SK-N-SH (cell line): ENCODE measurements at regions not wholly inside any gene's neighbourhood (a gene's known extent, or its start where the extent isn't known, plus 50 kb on each side); places are given as distances from the start of the nearest gene placed in this dataset.

Experiments used
- CTCF ChIA-PET: fragments of 300-600, 350-600 bp; formaldehyde crosslinking; extraction: SDS; loops from one replicate; lab custom pipeline; 2021; lab: Yijun Ruan, JAX
- POLR2A ChIA-PET: fragments of 350-600 bp; sonication (Branson Sonifier 250); formaldehyde crosslinking; extraction: SDS; loops from one replicate; lab custom pipeline; 2020; ENCODE audit warnings: antibody characterized with exemption, inconsistent platforms; lab: Yijun Ruan, JAX
- DNase-seq: peaks from one replicate; pipeline ENCODE4 v3.0.0; 2012
- H2AFZ ChIP-seq: fragments of 200-600 bp; sonication (generic); 2 replicates; pipeline ENCODE4 v1.8.1; 2016; ENCODE audit warnings: antibody characterized with exemption, mild to moderate bottlenecking, low read depth
- H3F3A ChIP-seq: fragments of 200-600 bp; sonication (generic); replicated peaks from 2 replicates; pipeline ENCODE3; 2016; ENCODE audit warnings: antibody characterized with exemption, mild to moderate bottlenecking; ENCODE audit not compliant: insufficient read depth
- H3K27ac ChIP-seq, 2 experiments: fragments of 200-500 bp in 1 of 2; fragments of 200-600 bp in 1 of 2; sonication (Bioruptor generic) in 1 of 2; sonication (generic), shearing (Covaris generic) in 1 of 2; 2 replicates each; pipeline versions ENCODE4 v1.5.1 to v1.6.1; 2014 to 2016; ENCODE audit warnings: low read depth in 2 of 2, inconsistent platforms in 1 of 2, low read length in 1 of 2, mild to moderate bottlenecking in 1 of 2, mixed read lengths in 1 of 2
- H3K27me3 ChIP-seq: fragments of 200-600 bp; sonication (generic), shearing (Covaris generic); 2 replicates; pipeline ENCODE4 v1.6.1; 2016; ENCODE audit warnings: mixed run types; ENCODE audit not compliant: insufficient read depth
- H3K36me3 ChIP-seq, 2 experiments: fragments of 200-500 bp in 1 of 2; fragments of 200-600 bp in 1 of 2; sonication (Bioruptor generic) in 1 of 2; sonication (generic) in 1 of 2; replicated peaks in 1 of 2; 2 replicates each; pipeline versions ENCODE3 to v1.5.1; 2014 to 2016; ENCODE audit warnings: low read length in 1 of 2, mild to moderate bottlenecking in 1 of 2; ENCODE audit not compliant: insufficient read depth in 2 of 2, control insufficient read depth in 1 of 2
- H3K4me1 ChIP-seq, 2 experiments: fragments of 200-500 bp in 1 of 2; fragments of 200-600 bp in 1 of 2; sonication (Bioruptor generic) in 1 of 2; sonication (generic), shearing (Covaris generic) in 1 of 2; 2 replicates each; pipeline versions ENCODE4 v1.5.1 to v1.6.1; 2014 to 2016; ENCODE audit warnings: low read depth in 1 of 2, low read length in 1 of 2, mixed run types in 1 of 2; ENCODE audit not compliant: insufficient read depth in 2 of 2, control insufficient read depth in 1 of 2
- H3K4me2 ChIP-seq: fragments of 200-600 bp; sonication (generic), shearing (Covaris generic); 2 replicates; pipeline ENCODE4 v1.6.1; 2017; ENCODE audit warnings: mixed run types
- H3K4me3 ChIP-seq, 2 experiments: fragments of 200-500 bp in 1 of 2; fragments of 200-600 bp in 1 of 2; sonication (Bioruptor generic) in 1 of 2; sonication (generic), shearing (Covaris generic) in 1 of 2; 2 replicates each; pipeline versions ENCODE4 v1.5.1 to v1.8.1; 2014 to 2016; ENCODE audit warnings: low read depth in 2 of 2, inconsistent platforms in 1 of 2, low read length in 1 of 2, mild to moderate bottlenecking in 1 of 2, mixed read lengths in 1 of 2, moderate library complexity in 1 of 2
- H3K79me2 ChIP-seq: fragments of 200-600 bp; sonication (generic); 2 replicates; pipeline ENCODE4 v1.8.1; 2017; ENCODE audit warnings: mild to moderate bottlenecking; ENCODE audit not compliant: insufficient read depth
- H3K9ac ChIP-seq: fragments of 200-600 bp; sonication (generic); 2 replicates; pipeline ENCODE4 v1.6.1; 2017; ENCODE audit warnings: mixed run types
- H3K9me2 ChIP-seq: fragments of 200-600 bp; sonication (generic); 2 replicates; pipeline ENCODE4 v1.6.1; 2017; ENCODE audit warnings: mixed run types
- H3K9me3 ChIP-seq: fragments of 200-600 bp; sonication (generic); 2 replicates; pipeline ENCODE4 v1.6.1; 2017; ENCODE audit warnings: mixed run types, mild to moderate bottlenecking, moderate library complexity
- H4K20me1 ChIP-seq: fragments of 200-600 bp; sonication (generic); 2 replicates; pipeline ENCODE4 v1.6.1; 2017; ENCODE audit warnings: mild to moderate bottlenecking, mixed run types; ENCODE audit not compliant: insufficient read depth
- CHD2 ChIP-seq: fragments of 150-350 bp; IDR thresholded peaks from 2 replicates; pipeline ENCODE4 v1.6.1; 2018; ENCODE audit warnings: low read length; ENCODE audit not compliant: partially characterized antibody
- FOSL2 ChIP-seq: IDR thresholded peaks from 2 replicates; pipeline ENCODE4 v1.4.0; 2012; ENCODE audit warnings: low read depth, mild to moderate bottlenecking, moderate library complexity, borderline replicate concordance
- IRF3 ChIP-seq: fragments of 150-350 bp; IDR thresholded peaks from 2 replicates; pipeline ENCODE4 v1.6.1; 2016; ENCODE audit warnings: mild to moderate bottlenecking, low read depth, low read length
- JUND ChIP-seq: IDR thresholded peaks from 2 replicates; pipeline ENCODE4 v1.4.0; 2012
- MEF2A ChIP-seq: IDR thresholded peaks from 2 replicates; pipeline ENCODE4 v1.4.0; 2012; ENCODE audit warnings: low read depth, borderline replicate concordance
- MXI1 ChIP-seq: IDR thresholded peaks from 2 replicates; pipeline ENCODE4 v1.6.1; 2012; ENCODE audit warnings: mild to moderate bottlenecking, low read depth, low read length, improper control_type of control experiment
- POLR2AphosphoS5 ChIP-seq: IDR thresholded peaks from 2 replicates; pipeline ENCODE4 v1.6.1; 2012; ENCODE audit warnings: low read depth, low read length
- RCOR1 ChIP-seq: fragments of 150-350 bp; IDR thresholded peaks from 2 replicates; pipeline ENCODE4 v1.6.1; 2017; ENCODE audit warnings: antibody characterized with exemption, low read length
- RFX5 ChIP-seq: IDR thresholded peaks from 2 replicates; pipeline ENCODE4 v1.6.1; 2012; ENCODE audit warnings: mild to moderate bottlenecking, improper control_type of control experiment, low read length
- SIN3A ChIP-seq: IDR thresholded peaks from 2 replicates; pipeline ENCODE4 v1.6.1; 2012; ENCODE audit warnings: low read depth, mild to moderate bottlenecking, low read length, moderate library complexity, borderline replicate concordance
- SMC3 ChIP-seq: IDR thresholded peaks from 2 replicates; pipeline ENCODE4 v1.6.1; 2012; ENCODE audit warnings: low read depth, low read length, improper control_type of control experiment
- YY1 ChIP-seq: IDR thresholded peaks from 2 replicates; pipeline ENCODE4 v1.4.0; 2012; ENCODE audit warnings: low read depth, mild to moderate bottlenecking
- ZBTB33 ChIP-seq: IDR thresholded peaks from 2 replicates; pipeline ENCODE4 v1.4.0; 2012; ENCODE audit warnings: low read depth, borderline replicate concordance
- WGBS: methylation state at CpG from one replicate; pipeline ENCODE4 v1.1.6; 2017; ENCODE audit warnings: low lambda C conversion rate; 5-methylcytosine and 5-hydroxymethylcytosine counted together
- TF ChIP-seq, protein P1 (sequence below): IDR thresholded peaks from 2 replicates; pipeline ENCODE4 v1.6.1; 2012; ENCODE audit warnings: mild to moderate bottlenecking, low read depth, low read length, moderate library complexity
- TF ChIP-seq, protein P2 (sequence below): fragments of 200-600 bp; sonication (generic); IDR thresholded peaks from 2 replicates; pipeline ENCODE4 v1.6.1; 2017; ENCODE audit warnings: antibody characterized with exemption, mild to moderate bottlenecking, moderate library complexity

GRCh38 chr7:136228171-136228570, 251.0 kb upstream of the MTPN start:
- Histone ChIP-seq H3F3A (no peaks in the 10 kb centered on the region), H3K27me3 (no peaks in the 10 kb centered on the region), H3K27ac (no peak overlapping the region), H3K4me1 (no peaks in the 10 kb centered on the region), H3K79me2 (no peaks in the 10 kb centered on the region), H3K4me2 (no peak overlapping the region), H4K20me1 (no peaks in the 10 kb centered on the region), H3K9ac (no peak overlapping the region), H3K4me3 (no peak overlapping the region), H3K9me3 (no peaks in the 10 kb centered on the region), H2AFZ (no peak overlapping the region), H3K36me3 (no peaks in the 10 kb centered on the region), H3K9me2 (0 out of 2 replicates have a peak, but pooled peaks cover 3% of the 10 kb centered on the region)
- WGBS, result 33% methylated on average over 3 of the region's 3 CpGs
- no peak for DNase-seq
- CTCF ChIA-PET, result no interaction called here
- POLR2A ChIA-PET, result no interaction called here
- TF ChIP-seq SMC3 (no peak), SIN3A (no peak), RFX5 (no peak), CHD2 (no peak), YY1 (no peak), MXI1 (no peak), FOSL2 (no peak), RCOR1 (no peak), IRF3 (no peak), JUND (no peak)
- TF ChIP-seq, protein P1, sequence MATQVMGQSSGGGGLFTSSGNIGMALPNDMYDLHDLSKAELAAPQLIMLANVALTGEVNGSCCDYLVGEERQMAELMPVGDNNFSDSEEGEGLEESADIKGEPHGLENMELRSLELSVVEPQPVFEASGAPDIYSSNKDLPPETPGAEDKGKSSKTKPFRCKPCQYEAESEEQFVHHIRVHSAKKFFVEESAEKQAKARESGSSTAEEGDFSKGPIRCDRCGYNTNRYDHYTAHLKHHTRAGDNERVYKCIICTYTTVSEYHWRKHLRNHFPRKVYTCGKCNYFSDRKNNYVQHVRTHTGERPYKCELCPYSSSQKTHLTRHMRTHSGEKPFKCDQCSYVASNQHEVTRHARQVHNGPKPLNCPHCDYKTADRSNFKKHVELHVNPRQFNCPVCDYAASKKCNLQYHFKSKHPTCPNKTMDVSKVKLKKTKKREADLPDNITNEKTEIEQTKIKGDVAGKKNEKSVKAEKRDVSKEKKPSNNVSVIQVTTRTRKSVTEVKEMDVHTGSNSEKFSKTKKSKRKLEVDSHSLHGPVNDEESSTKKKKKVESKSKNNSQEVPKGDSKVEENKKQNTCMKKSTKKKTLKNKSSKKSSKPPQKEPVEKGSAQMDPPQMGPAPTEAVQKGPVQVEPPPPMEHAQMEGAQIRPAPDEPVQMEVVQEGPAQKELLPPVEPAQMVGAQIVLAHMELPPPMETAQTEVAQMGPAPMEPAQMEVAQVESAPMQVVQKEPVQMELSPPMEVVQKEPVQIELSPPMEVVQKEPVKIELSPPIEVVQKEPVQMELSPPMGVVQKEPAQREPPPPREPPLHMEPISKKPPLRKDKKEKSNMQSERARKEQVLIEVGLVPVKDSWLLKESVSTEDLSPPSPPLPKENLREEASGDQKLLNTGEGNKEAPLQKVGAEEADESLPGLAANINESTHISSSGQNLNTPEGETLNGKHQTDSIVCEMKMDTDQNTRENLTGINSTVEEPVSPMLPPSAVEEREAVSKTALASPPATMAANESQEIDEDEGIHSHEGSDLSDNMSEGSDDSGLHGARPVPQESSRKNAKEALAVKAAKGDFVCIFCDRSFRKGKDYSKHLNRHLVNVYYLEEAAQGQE, result no peak

- no peaks in the 10 kb centered on the region for H3K79me2 ChIP-seq
- POLR2A ChIA-PET, result no interaction called here
- H3K4me1 ChIP-seq, result no peaks in the 10 kb centered on the region; a peak in 1 of 4 replicates
- H4K20me1 ChIP-seq, result no peaks in the 10 kb centered on the region
- CTCF ChIA-PET, result no interaction called here
- no peak overlapping the region for H2AFZ ChIP-seq
- 3% methylated on average over 1 of the region's 1 CpG for WGBS
- H3K9me2 ChIP-seq, result no peaks in the 10 kb centered on the region
- TF ChIP-seq, protein P2, sequence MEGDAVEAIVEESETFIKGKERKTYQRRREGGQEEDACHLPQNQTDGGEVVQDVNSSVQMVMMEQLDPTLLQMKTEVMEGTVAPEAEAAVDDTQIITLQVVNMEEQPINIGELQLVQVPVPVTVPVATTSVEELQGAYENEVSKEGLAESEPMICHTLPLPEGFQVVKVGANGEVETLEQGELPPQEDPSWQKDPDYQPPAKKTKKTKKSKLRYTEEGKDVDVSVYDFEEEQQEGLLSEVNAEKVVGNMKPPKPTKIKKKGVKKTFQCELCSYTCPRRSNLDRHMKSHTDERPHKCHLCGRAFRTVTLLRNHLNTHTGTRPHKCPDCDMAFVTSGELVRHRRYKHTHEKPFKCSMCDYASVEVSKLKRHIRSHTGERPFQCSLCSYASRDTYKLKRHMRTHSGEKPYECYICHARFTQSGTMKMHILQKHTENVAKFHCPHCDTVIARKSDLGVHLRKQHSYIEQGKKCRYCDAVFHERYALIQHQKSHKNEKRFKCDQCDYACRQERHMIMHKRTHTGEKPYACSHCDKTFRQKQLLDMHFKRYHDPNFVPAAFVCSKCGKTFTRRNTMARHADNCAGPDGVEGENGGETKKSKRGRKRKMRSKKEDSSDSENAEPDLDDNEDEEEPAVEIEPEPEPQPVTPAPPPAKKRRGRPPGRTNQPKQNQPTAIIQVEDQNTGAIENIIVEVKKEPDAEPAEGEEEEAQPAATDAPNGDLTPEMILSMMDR, result no peak
- TF ChIP-seq RCOR1 (no peak), ZBTB33 (no peak), POLR2AphosphoS5 (no peak), MEF2A (no peak), JUND (no peak)
- TF ChIP-seq, protein P1, result no peak
- TF ChIP-seq, all 33 proteins: peak for 0
- no peak overlapping the region for H3K9ac ChIP-seq
- DNase-seq, result peak; percentile 18
- H3K27me3 ChIP-seq, result no peaks in the 10 kb centered on the region
- no peaks in the 10 kb centered on the region for H3K36me3 ChIP-seq
- H3K27ac ChIP-seq, result no peak overlapping the region
- H3K4me3 ChIP-seq, result no peak overlapping the region
- H3F3A ChIP-seq, result no peaks in the 10 kb centered on the region
- H3K4me2 ChIP-seq, result no peak overlapping the region
- H3K9me3 ChIP-seq, result no peaks in the 10 kb centered on the region; the same call in 1 of the 2 replicates
These were observed 237.2 kb upstream of the MTPN start for GRCh38 chr7:136214356-136214755.
